Thymus (tissue), 11 donors: ENCODE measurements at regions not wholly inside any gene's neighbourhood (a gene's known extent, or its start where the extent isn't known, plus 50 kb on each side); places are given as distances from the start of the nearest gene placed in this dataset.
"Not testable (repeated sequence)": the region's sequence is repeated elsewhere in the genome, so short reads cannot be mapped to it uniquely, and the experiment has no call there.

ENCODE experiments used
- DNase-seq, 9 donors: peaks; one replicate each; pipeline ENCODE4 v3.0.0-alpha.2; 2013; ENCODE audit warnings: low spot score in 9 of 9, low read depth in 6 of 9, missing footprints in 1 of 9
- H3K27ac ChIP-seq, 2 donors: one replicate each; pipeline ENCODE4 v1.5.1; 2013; ENCODE audit warnings: control low read depth in 1 of 2, low read depth in 1 of 2, low read length in 1 of 2, mild to moderate bottlenecking in 1 of 2, moderate library complexity in 1 of 2
- H3K27me3 ChIP-seq, 2 donors: one replicate each; pipeline ENCODE4 v1.5.1; 2013; ENCODE audit warnings: low read length in 1 of 2; ENCODE audit not compliant: control insufficient read depth in 2 of 2, insufficient read depth in 1 of 2
- H3K36me3 ChIP-seq, 2 donors: one replicate each; pipeline ENCODE4 v1.5.1; 2013; ENCODE audit warnings: low read length in 1 of 2, mild to moderate bottlenecking in 1 of 2, moderate library complexity in 1 of 2; ENCODE audit not compliant: control insufficient read depth in 2 of 2, insufficient read depth in 2 of 2
- H3K4me1 ChIP-seq, 2 donors: one replicate each; pipeline ENCODE4 v1.5.1; 2013; ENCODE audit warnings: low read length in 2 of 2; ENCODE audit not compliant: control insufficient read depth in 2 of 2, insufficient read depth in 2 of 2
- H3K4me3 ChIP-seq, 2 donors: one replicate each; pipeline ENCODE4 v1.5.1; 2013; ENCODE audit warnings: low read length in 2 of 2, control low read depth in 1 of 2, mild to moderate bottlenecking in 1 of 2
- H3K9me3 ChIP-seq, 2 donors: one replicate each; pipeline ENCODE4 v1.5.1; 2013; ENCODE audit warnings: low read length in 1 of 2, mild to moderate bottlenecking in 1 of 2; ENCODE audit not compliant: control insufficient read depth in 2 of 2, insufficient read depth in 1 of 2
- WGBS: extraction: QIAGEN DNeasy Blood & Tissue Kit; methylation state at CpG from one replicate; pipeline ENCODE4 v1.1.7; 2013; 5-methylcytosine and 5-hydroxymethylcytosine counted together
- donor health status: healthy.

GRCh38 chrX:20711366-20711765, 444.7 kb upstream of the RPS6KA3 start:
- no peak for DNase-seq

GRCh38 chrX:20693078-20693477, 426.4 kb upstream of the RPS6KA3 start:
- no peaks in the 10 kb centered on the region for H3K4me1 ChIP-seq
- WGBS = 80% methylated on average over 2 of the region's 2 CpGs
- no peak overlapping the region for H3K27ac ChIP-seq
- H3K36me3 ChIP-seq = no peaks in the 10 kb centered on the region
- no peaks in the 10 kb centered on the region for H3K27me3 ChIP-seq
- DNase-seq = no peak
- H3K9me3 ChIP-seq = no peaks in the 10 kb centered on the region
- H3K4me3 ChIP-seq = no peak overlapping the region

More at GRCh38 chrX:20711366-20711765, 444.7 kb upstream of the RPS6KA3 start:
- Histone ChIP-seq H3K4me1 (no peaks in the 10 kb centered on the region), H3K4me3 (no peak overlapping the region), H3K9me3 (no peaks in the 10 kb centered on the region), H3K27ac (no peak overlapping the region), H3K27me3 (no peaks in the 10 kb centered on the region), H3K36me3 (no peaks in the 10 kb centered on the region)
- 89% methylated on average over 3 of the region's 3 CpGs for WGBS

GRCh38 chrX:20686256-20686655, 419.5 kb upstream of the RPS6KA3 start:
- H3K9me3 ChIP-seq = no peaks in the 10 kb centered on the region
- H3K27me3 ChIP-seq = no peaks in the 10 kb centered on the region
- no peaks in the 10 kb centered on the region for H3K36me3 ChIP-seq
- H3K4me1 ChIP-seq = no peaks in the 10 kb centered on the region
- no peak overlapping the region for H3K27ac ChIP-seq
- 95% methylated on average over 7 of the region's 7 CpGs for WGBS
- no peak overlapping the region for H3K4me3 ChIP-seq
- no peak for DNase-seq

GRCh38 chrX:20685652-20686051, 418.9 kb upstream of the RPS6KA3 start:
- H3K4me3 ChIP-seq = no peak overlapping the region
- no peak for DNase-seq
- 96% methylated on average over 5 of the region's 5 CpGs for WGBS
- H3K4me1 ChIP-seq = no peaks in the 10 kb centered on the region
- H3K9me3 ChIP-seq = no peaks in the 10 kb centered on the region
- H3K27me3 ChIP-seq = no peaks in the 10 kb centered on the region
- H3K27ac ChIP-seq = no peak overlapping the region
- H3K36me3 ChIP-seq = no peaks in the 10 kb centered on the region

GRCh38 chrX:20681683-20682082, 415.0 kb upstream of the RPS6KA3 start:
- 80% methylated on average over 1 of the region's 1 CpG for WGBS
- no peaks in the 10 kb centered on the region for H3K36me3 ChIP-seq

GRCh38 chrX:20680998-20681397, 414.3 kb upstream of the RPS6KA3 start:
- H3K4me3 ChIP-seq = no peak overlapping the region
- DNase-seq = no peak
- no peaks in the 10 kb centered on the region for H3K9me3 ChIP-seq
- no peaks in the 10 kb centered on the region for H3K36me3 ChIP-seq
- no peaks in the 10 kb centered on the region for H3K4me1 ChIP-seq
- H3K27me3 ChIP-seq = no peaks in the 10 kb centered on the region
- no peak overlapping the region for H3K27ac ChIP-seq

More at GRCh38 chrX:20681683-20682082, 415.0 kb upstream of the RPS6KA3 start:
- Histone ChIP-seq H3K27ac (no peak overlapping the region), H3K4me3 (no peak overlapping the region), H3K4me1 (no peaks in the 10 kb centered on the region), H3K9me3 (no peaks in the 10 kb centered on the region), H3K27me3 (no peaks in the 10 kb centered on the region)
- DNase-seq = no peak

GRCh38 chrX:20672476-20672875, 405.8 kb upstream of the RPS6KA3 start:
- Histone ChIP-seq H3K27me3 (no peaks in the 10 kb centered on the region), H3K9me3 (no peaks in the 10 kb centered on the region), H3K27ac (no peak overlapping the region), H3K4me1 (no peaks in the 10 kb centered on the region), H3K36me3 (no peaks in the 10 kb centered on the region), H3K4me3 (no peak overlapping the region)
- 86% methylated on average over 2 of the region's 2 CpGs for WGBS
- DNase-seq = no peak

GRCh38 chrX:20671746-20672145, 405.0 kb upstream of the RPS6KA3 start:
- not testable (repeated sequence) for DNase-seq, H3K4me3 ChIP-seq, H3K27me3 ChIP-seq, H3K36me3 ChIP-seq, H3K4me1 ChIP-seq, H3K9me3 ChIP-seq, H3K27ac ChIP-seq
- WGBS = 90% methylated on average over 3 of the region's 3 CpGs

GRCh38 chrX:20670611-20671010, 403.9 kb upstream of the RPS6KA3 start:
- H3K4me1 ChIP-seq = no peaks in the 10 kb centered on the region
- no peak overlapping the region for H3K4me3 ChIP-seq
- no peak overlapping the region for H3K27ac ChIP-seq
- WGBS = 88% methylated on average over 3 of the region's 3 CpGs
- H3K36me3 ChIP-seq = no peaks in the 10 kb centered on the region
- no peaks in the 10 kb centered on the region for H3K9me3 ChIP-seq
- DNase-seq = no peak
- no peaks in the 10 kb centered on the region for H3K27me3 ChIP-seq

- H3K4me3 ChIP-seq = no peak overlapping the region
- no peak for DNase-seq
- H3K4me1 ChIP-seq = no peaks in the 10 kb centered on the region
- H3K27ac ChIP-seq = no peak overlapping the region
- no peaks in the 10 kb centered on the region for H3K36me3 ChIP-seq
- no peaks in the 10 kb centered on the region for H3K9me3 ChIP-seq
- WGBS = 94% methylated on average over 1 of the region's 1 CpG
- H3K27me3 ChIP-seq = no peaks in the 10 kb centered on the region
These were observed 401.8 kb upstream of the RPS6KA3 start for GRCh38 chrX:20668550-20668949.
